ENCODE measurements at regions not wholly inside any gene's neighbourhood (a gene's known extent, or its start where the extent isn't known, plus 50 kb on each side); places are given as distances from the start of the nearest gene placed in this dataset.

DNA sequence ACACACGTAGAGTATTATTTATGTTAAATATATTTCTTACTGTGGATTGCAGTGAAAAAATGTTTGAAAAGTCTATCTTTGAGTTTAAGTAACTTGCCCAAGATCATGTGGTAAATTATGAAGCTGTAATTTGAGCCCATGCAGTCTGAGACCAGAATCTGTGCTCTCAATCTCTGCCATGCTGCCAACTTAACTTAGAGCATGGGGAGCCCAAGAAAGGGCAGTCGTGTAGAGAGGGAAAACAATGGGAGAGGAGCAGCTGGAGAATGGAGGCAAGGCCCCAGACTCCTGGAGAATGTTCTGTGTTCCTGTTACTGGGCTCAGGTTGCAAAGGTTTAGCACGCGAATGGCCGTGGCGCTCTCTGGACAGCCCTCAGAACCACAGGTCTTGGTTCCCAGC lies 311.6 kb upstream of the RASGRP1 start:
- TF ChIP-seq FOSL1 (CRISPR knock-in tag; IDR thresholded peaks at IDR 0.05; ENCODE audit: borderline replicate concordance) (no peak), CBX5 (CRISPR knock-in tag; IDR thresholded peaks at IDR 0.05; ENCODE audit: borderline replicate concordance) (no peak)
- TF ChIP-seq, protein P1, sequence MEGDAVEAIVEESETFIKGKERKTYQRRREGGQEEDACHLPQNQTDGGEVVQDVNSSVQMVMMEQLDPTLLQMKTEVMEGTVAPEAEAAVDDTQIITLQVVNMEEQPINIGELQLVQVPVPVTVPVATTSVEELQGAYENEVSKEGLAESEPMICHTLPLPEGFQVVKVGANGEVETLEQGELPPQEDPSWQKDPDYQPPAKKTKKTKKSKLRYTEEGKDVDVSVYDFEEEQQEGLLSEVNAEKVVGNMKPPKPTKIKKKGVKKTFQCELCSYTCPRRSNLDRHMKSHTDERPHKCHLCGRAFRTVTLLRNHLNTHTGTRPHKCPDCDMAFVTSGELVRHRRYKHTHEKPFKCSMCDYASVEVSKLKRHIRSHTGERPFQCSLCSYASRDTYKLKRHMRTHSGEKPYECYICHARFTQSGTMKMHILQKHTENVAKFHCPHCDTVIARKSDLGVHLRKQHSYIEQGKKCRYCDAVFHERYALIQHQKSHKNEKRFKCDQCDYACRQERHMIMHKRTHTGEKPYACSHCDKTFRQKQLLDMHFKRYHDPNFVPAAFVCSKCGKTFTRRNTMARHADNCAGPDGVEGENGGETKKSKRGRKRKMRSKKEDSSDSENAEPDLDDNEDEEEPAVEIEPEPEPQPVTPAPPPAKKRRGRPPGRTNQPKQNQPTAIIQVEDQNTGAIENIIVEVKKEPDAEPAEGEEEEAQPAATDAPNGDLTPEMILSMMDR (CRISPR knock-in tag; IDR thresholded peaks at IDR 0.05): no peak
- TF ChIP-seq, protein P2, sequence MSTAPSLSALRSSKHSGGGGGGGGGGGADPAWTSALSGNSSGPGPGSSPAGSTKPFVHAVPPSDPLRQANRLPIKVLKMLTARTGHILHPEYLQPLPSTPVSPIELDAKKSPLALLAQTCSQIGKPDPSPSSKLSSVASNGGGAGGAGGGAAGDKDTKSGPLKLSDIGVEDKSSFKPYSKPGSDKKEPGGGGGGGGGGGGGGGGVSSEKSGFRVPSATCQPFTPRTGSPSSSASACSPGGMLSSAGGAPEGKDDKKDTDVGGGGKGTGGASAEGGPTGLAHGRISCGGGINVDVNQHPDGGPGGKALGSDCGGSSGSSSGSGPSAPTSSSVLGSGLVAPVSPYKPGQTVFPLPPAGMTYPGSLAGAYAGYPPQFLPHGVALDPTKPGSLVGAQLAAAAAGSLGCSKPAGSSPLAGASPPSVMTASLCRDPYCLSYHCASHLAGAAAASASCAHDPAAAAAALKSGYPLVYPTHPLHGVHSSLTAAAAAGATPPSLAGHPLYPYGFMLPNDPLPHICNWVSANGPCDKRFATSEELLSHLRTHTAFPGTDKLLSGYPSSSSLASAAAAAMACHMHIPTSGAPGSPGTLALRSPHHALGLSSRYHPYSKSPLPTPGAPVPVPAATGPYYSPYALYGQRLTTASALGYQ (CRISPR knock-in tag; IDR thresholded peaks at IDR 0.05): no peak
